SK-N-SH (cell line): ENCODE measurements at regions not wholly inside any gene's neighbourhood (a gene's known extent, or its start where the extent isn't known, plus 50 kb on each side); places are given as distances from the start of the nearest gene placed in this dataset.

Source experiments
- CTCF ChIA-PET: fragments of 300-600, 350-600 bp; formaldehyde crosslinking; extraction: SDS; loops from one replicate; lab custom pipeline; 2021; lab: Yijun Ruan, JAX
- POLR2A ChIA-PET: fragments of 350-600 bp; sonication (Branson Sonifier 250); formaldehyde crosslinking; extraction: SDS; loops from one replicate; lab custom pipeline; 2020; ENCODE audit warnings: antibody characterized with exemption, inconsistent platforms; lab: Yijun Ruan, JAX
- DNase-seq: peaks from one replicate; pipeline ENCODE4 v3.0.0; 2012
- H2AFZ ChIP-seq: fragments of 200-600 bp; sonication (generic); 2 replicates; pipeline ENCODE4 v1.8.1; 2016; ENCODE audit warnings: antibody characterized with exemption, mild to moderate bottlenecking, low read depth
- H3F3A ChIP-seq: fragments of 200-600 bp; sonication (generic); replicated peaks from 2 replicates; pipeline ENCODE3; 2016; ENCODE audit warnings: antibody characterized with exemption, mild to moderate bottlenecking; ENCODE audit not compliant: insufficient read depth
- H3K27ac ChIP-seq, 2 experiments: fragments of 200-500 bp in 1 of 2; fragments of 200-600 bp in 1 of 2; sonication (Bioruptor generic) in 1 of 2; sonication (generic), shearing (Covaris generic) in 1 of 2; 2 replicates each; pipeline versions ENCODE4 v1.5.1 to v1.6.1; 2014 to 2016; ENCODE audit warnings: low read depth in 2 of 2, inconsistent platforms in 1 of 2, low read length in 1 of 2, mild to moderate bottlenecking in 1 of 2, mixed read lengths in 1 of 2
- H3K27me3 ChIP-seq: fragments of 200-600 bp; sonication (generic), shearing (Covaris generic); 2 replicates; pipeline ENCODE4 v1.6.1; 2016; ENCODE audit warnings: mixed run types; ENCODE audit not compliant: insufficient read depth
- H3K36me3 ChIP-seq, 2 experiments: fragments of 200-500 bp in 1 of 2; fragments of 200-600 bp in 1 of 2; sonication (Bioruptor generic) in 1 of 2; sonication (generic) in 1 of 2; replicated peaks in 1 of 2; 2 replicates each; pipeline versions ENCODE3 to v1.5.1; 2014 to 2016; ENCODE audit warnings: low read length in 1 of 2, mild to moderate bottlenecking in 1 of 2; ENCODE audit not compliant: insufficient read depth in 2 of 2, control insufficient read depth in 1 of 2
- H3K4me1 ChIP-seq, 2 experiments: fragments of 200-500 bp in 1 of 2; fragments of 200-600 bp in 1 of 2; sonication (Bioruptor generic) in 1 of 2; sonication (generic), shearing (Covaris generic) in 1 of 2; 2 replicates each; pipeline versions ENCODE4 v1.5.1 to v1.6.1; 2014 to 2016; ENCODE audit warnings: low read depth in 1 of 2, low read length in 1 of 2, mixed run types in 1 of 2; ENCODE audit not compliant: insufficient read depth in 2 of 2, control insufficient read depth in 1 of 2
- H3K4me2 ChIP-seq: fragments of 200-600 bp; sonication (generic), shearing (Covaris generic); 2 replicates; pipeline ENCODE4 v1.6.1; 2017; ENCODE audit warnings: mixed run types
- H3K4me3 ChIP-seq, 2 experiments: fragments of 200-500 bp in 1 of 2; fragments of 200-600 bp in 1 of 2; sonication (Bioruptor generic) in 1 of 2; sonication (generic), shearing (Covaris generic) in 1 of 2; 2 replicates each; pipeline versions ENCODE4 v1.5.1 to v1.8.1; 2014 to 2016; ENCODE audit warnings: low read depth in 2 of 2, inconsistent platforms in 1 of 2, low read length in 1 of 2, mild to moderate bottlenecking in 1 of 2, mixed read lengths in 1 of 2, moderate library complexity in 1 of 2
- H3K79me2 ChIP-seq: fragments of 200-600 bp; sonication (generic); 2 replicates; pipeline ENCODE4 v1.8.1; 2017; ENCODE audit warnings: mild to moderate bottlenecking; ENCODE audit not compliant: insufficient read depth
- H3K9ac ChIP-seq: fragments of 200-600 bp; sonication (generic); 2 replicates; pipeline ENCODE4 v1.6.1; 2017; ENCODE audit warnings: mixed run types
- H3K9me2 ChIP-seq: fragments of 200-600 bp; sonication (generic); 2 replicates; pipeline ENCODE4 v1.6.1; 2017; ENCODE audit warnings: mixed run types
- H3K9me3 ChIP-seq: fragments of 200-600 bp; sonication (generic); 2 replicates; pipeline ENCODE4 v1.6.1; 2017; ENCODE audit warnings: mixed run types, mild to moderate bottlenecking, moderate library complexity
- H4K20me1 ChIP-seq: fragments of 200-600 bp; sonication (generic); 2 replicates; pipeline ENCODE4 v1.6.1; 2017; ENCODE audit warnings: mild to moderate bottlenecking, mixed run types; ENCODE audit not compliant: insufficient read depth
- ELF1 ChIP-seq: IDR thresholded peaks from 2 replicates; pipeline ENCODE4 v1.4.0; 2012
- FOSL2 ChIP-seq: IDR thresholded peaks from 2 replicates; pipeline ENCODE4 v1.4.0; 2012; ENCODE audit warnings: low read depth, mild to moderate bottlenecking, moderate library complexity, borderline replicate concordance
- FOXM1 ChIP-seq: IDR thresholded peaks from 2 replicates; pipeline ENCODE4 v1.4.0; 2012; ENCODE audit warnings: low read depth, mild to moderate bottlenecking
- GATA2 ChIP-seq: sonication (generic); formaldehyde crosslinking; IDR thresholded peaks from 2 replicates; pipeline ENCODE4 v1.5.0; 2020; ENCODE audit warnings: mild to moderate bottlenecking, missing genetic modification reagents
- IRF3 ChIP-seq: fragments of 150-350 bp; IDR thresholded peaks from 2 replicates; pipeline ENCODE4 v1.6.1; 2016; ENCODE audit warnings: mild to moderate bottlenecking, low read depth, low read length
- JUND ChIP-seq: IDR thresholded peaks from 2 replicates; pipeline ENCODE4 v1.4.0; 2012
- MEF2A ChIP-seq: IDR thresholded peaks from 2 replicates; pipeline ENCODE4 v1.4.0; 2012; ENCODE audit warnings: low read depth, borderline replicate concordance
- MXI1 ChIP-seq: IDR thresholded peaks from 2 replicates; pipeline ENCODE4 v1.6.1; 2012; ENCODE audit warnings: mild to moderate bottlenecking, low read depth, low read length, improper control_type of control experiment
- NRF1 ChIP-seq: IDR thresholded peaks from 2 replicates; pipeline ENCODE4 v1.6.1; 2012; ENCODE audit warnings: low read depth, mild to moderate bottlenecking, low read length
- POLR2AphosphoS5 ChIP-seq: IDR thresholded peaks from 2 replicates; pipeline ENCODE4 v1.6.1; 2012; ENCODE audit warnings: low read depth, low read length
- RAD21 ChIP-seq: IDR thresholded peaks from 2 replicates; pipeline ENCODE4 v1.6.1; 2012; ENCODE audit warnings: mild to moderate bottlenecking, low read length
- RCOR1 ChIP-seq: fragments of 150-350 bp; IDR thresholded peaks from 2 replicates; pipeline ENCODE4 v1.6.1; 2017; ENCODE audit warnings: antibody characterized with exemption, low read length
- RFX5 ChIP-seq: IDR thresholded peaks from 2 replicates; pipeline ENCODE4 v1.6.1; 2012; ENCODE audit warnings: mild to moderate bottlenecking, improper control_type of control experiment, low read length
- SIN3A ChIP-seq: IDR thresholded peaks from 2 replicates; pipeline ENCODE4 v1.6.1; 2012; ENCODE audit warnings: low read depth, mild to moderate bottlenecking, low read length, moderate library complexity, borderline replicate concordance
- TAF1 ChIP-seq: IDR thresholded peaks from 2 replicates; pipeline ENCODE4 v1.6.1; 2012; ENCODE audit warnings: low read depth, mild to moderate bottlenecking, low read length, moderate library complexity, borderline replicate concordance
- TCF12 ChIP-seq: IDR thresholded peaks from 2 replicates; pipeline ENCODE4 v1.4.0; 2012
- TEAD4 ChIP-seq: IDR thresholded peaks from 2 replicates; pipeline ENCODE4 v1.4.0; 2012; ENCODE audit warnings: mild to moderate bottlenecking, borderline replicate concordance; ENCODE audit not compliant: insufficient read depth
- whole genome bisulfite sequencing: methylation state at CpG from one replicate; pipeline ENCODE4 v1.1.6; 2017; ENCODE audit warnings: low lambda C conversion rate; 5-methylcytosine and 5-hydroxymethylcytosine counted together
- TF ChIP-seq, protein P1 (sequence below): IDR thresholded peaks from 2 replicates; pipeline ENCODE4 v1.4.0; 2012; ENCODE audit warnings: low read depth, borderline replicate concordance
- TF ChIP-seq, protein P2 (sequence below): fragments of 200-600 bp; sonication (generic); IDR thresholded peaks from 2 replicates; pipeline ENCODE4 v1.6.1; 2017; ENCODE audit warnings: antibody characterized with exemption, mild to moderate bottlenecking, moderate library complexity

DNA sequence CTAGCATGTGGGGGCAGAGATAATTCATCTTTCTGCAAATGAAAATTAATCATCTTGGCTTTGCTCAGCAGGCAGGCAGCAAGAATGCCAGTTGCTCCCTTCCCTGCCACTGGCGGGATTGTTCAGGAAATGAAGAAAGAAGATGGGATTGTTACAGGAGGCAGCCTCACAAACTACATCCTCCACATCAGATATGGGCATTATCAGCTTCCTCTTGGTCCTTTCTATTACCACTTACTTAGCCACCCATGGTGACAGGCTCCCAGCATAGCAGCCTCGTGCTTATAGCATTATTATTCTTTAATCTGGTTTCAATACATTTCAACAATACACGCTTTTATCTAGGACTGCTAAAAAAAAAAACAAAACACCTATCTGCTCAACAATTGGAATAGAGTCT, 461.6 kb upstream of the ISX start (continued):
- TF ChIP-seq RAD21 (no peak), FOXM1 (no peak), TEAD4 (no peak), GATA2 (CRISPR knock-in tag) (no peak), MXI1 (no peak)

- H2AFZ ChIP-seq = no peak overlapping the region
- no peak overlapping the region for H3K9ac ChIP-seq
- H3F3A ChIP-seq = no peaks in the 10 kb centered on the region
- no peak overlapping the region for H3K4me2 ChIP-seq
- no peak overlapping the region for H3K27ac ChIP-seq
- CTCF ChIA-PET = no interaction called here
- WGBS = 12% methylated on average over 5 of the region's 5 CpGs
- H3K27me3 ChIP-seq = no peaks in the 10 kb centered on the region
- TF ChIP-seq, protein P1, sequence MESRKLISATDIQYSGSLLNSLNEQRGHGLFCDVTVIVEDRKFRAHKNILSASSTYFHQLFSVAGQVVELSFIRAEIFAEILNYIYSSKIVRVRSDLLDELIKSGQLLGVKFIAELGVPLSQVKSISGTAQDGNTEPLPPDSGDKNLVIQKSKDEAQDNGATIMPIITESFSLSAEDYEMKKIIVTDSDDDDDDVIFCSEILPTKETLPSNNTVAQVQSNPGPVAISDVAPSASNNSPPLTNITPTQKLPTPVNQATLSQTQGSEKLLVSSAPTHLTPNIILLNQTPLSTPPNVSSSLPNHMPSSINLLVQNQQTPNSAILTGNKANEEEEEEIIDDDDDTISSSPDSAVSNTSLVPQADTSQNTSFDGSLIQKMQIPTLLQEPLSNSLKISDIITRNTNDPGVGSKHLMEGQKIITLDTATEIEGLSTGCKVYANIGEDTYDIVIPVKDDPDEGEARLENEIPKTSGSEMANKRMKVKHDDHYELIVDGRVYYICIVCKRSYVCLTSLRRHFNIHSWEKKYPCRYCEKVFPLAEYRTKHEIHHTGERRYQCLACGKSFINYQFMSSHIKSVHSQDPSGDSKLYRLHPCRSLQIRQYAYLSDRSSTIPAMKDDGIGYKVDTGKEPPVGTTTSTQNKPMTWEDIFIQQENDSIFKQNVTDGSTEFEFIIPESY = no peak
- no peak for TF ChIP-seq JUND
- TF ChIP-seq, protein P2, sequence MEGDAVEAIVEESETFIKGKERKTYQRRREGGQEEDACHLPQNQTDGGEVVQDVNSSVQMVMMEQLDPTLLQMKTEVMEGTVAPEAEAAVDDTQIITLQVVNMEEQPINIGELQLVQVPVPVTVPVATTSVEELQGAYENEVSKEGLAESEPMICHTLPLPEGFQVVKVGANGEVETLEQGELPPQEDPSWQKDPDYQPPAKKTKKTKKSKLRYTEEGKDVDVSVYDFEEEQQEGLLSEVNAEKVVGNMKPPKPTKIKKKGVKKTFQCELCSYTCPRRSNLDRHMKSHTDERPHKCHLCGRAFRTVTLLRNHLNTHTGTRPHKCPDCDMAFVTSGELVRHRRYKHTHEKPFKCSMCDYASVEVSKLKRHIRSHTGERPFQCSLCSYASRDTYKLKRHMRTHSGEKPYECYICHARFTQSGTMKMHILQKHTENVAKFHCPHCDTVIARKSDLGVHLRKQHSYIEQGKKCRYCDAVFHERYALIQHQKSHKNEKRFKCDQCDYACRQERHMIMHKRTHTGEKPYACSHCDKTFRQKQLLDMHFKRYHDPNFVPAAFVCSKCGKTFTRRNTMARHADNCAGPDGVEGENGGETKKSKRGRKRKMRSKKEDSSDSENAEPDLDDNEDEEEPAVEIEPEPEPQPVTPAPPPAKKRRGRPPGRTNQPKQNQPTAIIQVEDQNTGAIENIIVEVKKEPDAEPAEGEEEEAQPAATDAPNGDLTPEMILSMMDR = no peak
- no peak for TF ChIP-seq POLR2AphosphoS5
- no peak for TF ChIP-seq RFX5
- no peak for TF ChIP-seq FOSL2
- TF ChIP-seq ELF1 = no peak
- no peak for TF ChIP-seq SIN3A
- no peak for TF ChIP-seq TCF12
- no peak for TF ChIP-seq TEAD4
- no peak for TF ChIP-seq FOXM1
- no peak for TF ChIP-seq TAF1
- TF ChIP-seq RAD21 = no peak
- no peak for TF ChIP-seq RCOR1
- no peak for TF ChIP-seq GATA2 (CRISPR knock-in tag)
- no peak for TF ChIP-seq IRF3
- TF ChIP-seq NRF1 = no peak
- no peak for TF ChIP-seq MEF2A
- H4K20me1 ChIP-seq = no peaks in the 10 kb centered on the region
- DNase-seq = no peak
- no peaks in the 10 kb centered on the region for H3K79me2 ChIP-seq
- POLR2A ChIA-PET = no interaction called here
- H3K4me1 ChIP-seq = no peaks in the 10 kb centered on the region
- no peaks in the 10 kb centered on the region for H3K9me3 ChIP-seq
- no peaks in the 10 kb centered on the region for H3K36me3 ChIP-seq
- no peak overlapping the region for H3K4me3 ChIP-seq
- no peaks in the 10 kb centered on the region for H3K9me2 ChIP-seq
These were observed 457.9 kb upstream of the ISX start for GRCh38 chr22:34608106-34608505.
